Left kidney (tissue), 1 donor: ENCODE measurements at regions not wholly inside any gene's neighbourhood (a gene's known extent, or its start where the extent isn't known, plus 50 kb on each side); places are given as distances from the start of the nearest gene placed in this dataset.

Experiments
- DNase-seq: peaks from one replicate; pipeline ENCODE4 v3.0.0-alpha.2; 2013

DNA sequence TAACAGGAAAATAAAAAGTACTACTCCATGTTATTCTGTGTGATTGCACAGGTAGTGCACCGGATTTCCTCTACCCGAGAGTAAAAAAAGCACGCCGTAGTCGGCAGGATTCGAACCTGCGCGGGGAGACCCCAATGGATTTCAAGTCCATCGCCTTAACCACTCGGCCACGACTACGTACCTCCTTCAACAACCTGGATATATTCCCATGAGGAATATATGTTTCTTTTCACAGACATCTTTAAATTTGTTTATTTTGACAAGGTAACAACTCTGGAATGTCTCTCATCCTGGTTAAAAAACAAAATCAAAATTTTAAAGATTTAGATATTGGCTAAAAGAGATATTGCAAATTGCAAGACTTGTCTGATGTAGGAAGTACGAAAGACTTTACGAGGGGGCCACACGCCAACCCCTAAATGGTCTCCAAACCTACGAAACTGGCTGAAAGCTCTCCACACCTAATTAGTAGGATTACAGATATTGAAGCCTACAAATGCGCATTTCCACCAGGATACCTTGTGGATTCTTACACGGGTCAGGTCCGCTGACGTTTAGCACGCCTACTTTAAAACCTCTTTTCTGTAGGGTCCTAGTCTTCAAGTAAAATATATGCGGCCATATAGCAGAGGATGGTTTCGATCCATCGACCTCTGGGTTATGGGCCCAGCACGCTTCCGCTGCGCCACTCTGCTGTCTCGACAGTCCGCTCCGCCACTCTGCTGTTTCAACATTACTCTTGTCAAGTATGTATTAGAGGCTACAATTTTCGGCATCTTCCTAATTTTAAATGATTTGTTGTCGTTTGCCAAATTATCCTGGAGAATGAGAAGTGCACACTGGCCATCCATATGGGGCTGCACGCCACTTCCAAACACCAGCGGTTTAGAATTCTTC lies 52.2 kb upstream of the BTN3A2 start:
- DNase-seq, result peak; percentile 83
